Nucleus accumbens (tissue), 56 donors: ENCODE measurements at regions not wholly inside any gene's neighbourhood (a gene's known extent, or its start where the extent isn't known, plus 50 kb on each side); places are given as distances from the start of the nearest gene placed in this dataset.

Source experiments
- DNase-seq, 56 donors: peaks; one replicate each; lab custom pipeline; 2025; lab: John Stamatoyannopoulos, UW

GRCh38 chr7:42338916-42339540 lies 102.0 kb upstream of the GLI3 start:
- no peak for DNase-seq

DNA sequence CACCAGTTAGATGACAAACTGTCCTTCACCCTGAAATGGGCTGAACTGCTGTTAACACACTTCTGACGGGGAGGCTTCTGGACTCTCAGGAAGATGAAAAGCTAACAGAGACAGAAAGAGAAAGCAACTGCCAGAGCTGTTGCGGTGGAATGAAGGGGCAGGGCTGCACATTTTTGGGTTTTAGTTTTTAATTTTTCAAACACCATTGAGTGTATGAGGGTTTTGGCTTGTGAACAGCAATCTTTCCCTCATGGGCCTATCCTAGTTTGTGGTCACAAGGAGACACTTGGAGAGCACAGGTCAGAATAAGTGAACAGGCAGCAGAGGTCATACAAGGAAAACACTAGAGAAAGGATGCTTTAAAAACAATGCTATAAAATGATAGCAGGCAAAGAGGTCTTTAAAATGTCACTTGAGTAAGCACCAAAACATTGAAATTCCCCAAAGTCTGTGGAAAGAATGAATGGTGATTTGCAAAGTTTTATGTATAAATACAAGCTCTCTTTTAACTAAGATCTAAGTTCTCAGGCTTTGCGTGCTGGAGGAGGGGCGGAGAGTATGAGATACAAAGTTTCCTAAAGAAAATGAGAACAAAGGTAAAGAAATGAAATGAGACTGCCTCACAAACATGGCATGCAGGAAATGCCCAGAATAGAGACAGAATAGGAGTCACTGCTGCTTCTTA lies 101.4 kb upstream of the GLI3 start:
- no peak for DNase-seq

- no peak for DNase-seq
These were observed 100.4 kb upstream of the GLI3 start for GRCh38 chr7:42337225-42337905.

DNA sequence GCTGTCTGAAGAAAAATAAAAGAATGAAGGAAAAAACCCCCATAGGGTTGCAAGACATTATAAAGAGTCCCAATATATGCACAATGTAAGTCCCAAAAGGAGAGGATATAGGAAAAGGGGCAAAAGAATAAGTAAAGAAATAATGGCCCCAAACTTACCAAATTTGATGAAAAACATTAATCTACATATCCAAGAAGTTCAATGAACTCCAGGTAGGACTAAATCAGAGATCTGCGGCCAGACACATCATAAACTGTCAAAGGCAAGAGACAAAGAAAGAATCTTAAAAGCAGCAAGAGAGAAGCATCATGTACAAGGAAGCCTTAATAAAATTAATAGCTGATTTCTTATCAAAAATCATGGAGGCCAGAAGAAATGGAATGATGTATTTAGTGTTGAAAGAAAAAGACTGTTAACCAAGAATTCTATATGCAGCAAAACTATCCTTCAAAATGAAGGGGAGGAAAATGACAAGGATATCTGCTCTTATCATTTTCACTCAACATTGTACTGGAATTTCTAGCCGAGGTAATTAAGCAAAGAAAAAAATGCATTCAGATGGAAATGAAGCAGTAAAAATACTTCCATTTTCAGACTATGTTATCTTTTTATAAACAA lies 95.7 kb upstream of the GLI3 start:
- DNase-seq, result no peak

DNA sequence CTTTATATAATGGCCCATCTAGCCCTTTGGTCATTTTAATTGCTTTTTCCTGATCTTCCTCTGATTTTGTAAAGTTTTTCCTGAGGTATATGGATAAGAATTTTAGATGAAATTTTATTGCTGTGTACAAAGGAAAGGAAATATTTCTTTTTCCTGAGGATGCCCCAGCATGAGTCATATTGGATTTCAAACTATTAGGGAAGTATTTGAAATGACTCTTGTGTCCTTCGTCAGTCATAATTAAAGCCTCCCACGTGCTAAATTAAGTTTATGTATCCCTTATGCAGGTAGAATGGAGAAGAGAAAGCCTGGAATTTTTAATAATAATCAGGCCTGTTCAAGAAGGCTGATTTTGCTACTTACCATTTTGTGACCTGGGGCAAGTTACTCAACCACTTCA lies 82.6 kb upstream of the GLI3 start:
- no peak for DNase-seq

DNA sequence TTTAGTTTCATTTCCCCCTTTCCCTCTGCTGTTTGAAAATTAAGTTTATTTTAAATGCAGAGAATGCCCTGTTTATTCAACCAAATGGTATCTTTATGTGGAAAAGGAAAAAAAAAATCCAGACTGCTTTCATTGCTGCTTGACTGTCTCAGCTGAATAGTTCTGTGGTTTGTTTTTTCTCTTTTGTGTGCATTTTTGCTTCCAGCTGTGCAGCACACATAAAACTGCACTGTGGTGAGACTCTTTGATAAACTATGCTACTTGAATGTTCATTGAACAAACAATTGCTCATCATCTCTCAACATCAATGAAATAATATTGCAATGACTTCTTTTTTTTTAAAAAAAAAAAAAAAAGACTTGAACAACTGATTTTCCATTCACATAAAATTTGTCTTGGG lies 78.6 kb upstream of the GLI3 start:
- no peak for DNase-seq

GRCh38 chr7:42315103-42315502 lies 78.1 kb upstream of the GLI3 start:
- no peak for DNase-seq

DNA sequence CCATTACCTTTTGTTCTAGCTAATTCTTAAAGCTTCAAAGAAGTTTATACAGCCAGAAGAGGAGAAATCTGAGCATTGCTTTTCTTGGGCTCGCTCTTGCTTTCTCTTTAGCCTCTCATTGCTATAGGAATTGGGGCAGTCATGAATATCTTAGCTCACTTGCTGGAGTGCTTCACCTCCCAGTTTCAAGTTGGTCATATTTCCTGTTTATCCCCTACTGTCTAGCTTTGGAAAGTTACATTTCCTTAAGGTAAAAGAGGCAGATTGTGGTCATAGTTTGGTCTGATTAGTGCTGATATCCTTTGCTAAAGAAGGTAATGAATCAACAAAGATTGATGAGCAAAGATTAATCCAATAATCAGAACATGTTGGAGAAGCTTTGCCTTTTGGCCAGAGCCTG lies 77.7 kb upstream of the GLI3 start:
- DNase-seq, result no peak

- no peak for DNase-seq
These were observed 74.2 kb upstream of the GLI3 start for GRCh38 chr7:42311195-42311594.

- no peak for DNase-seq
These were observed 56.0 kb upstream of the GLI3 start for GRCh38 chr7:42292991-42293521.

GRCh38 chr7:42289473-42289872 lies 52.5 kb upstream of the GLI3 start:
- no peak for DNase-seq
